SK-N-MC (cell line): ENCODE measurements at regions not wholly inside any gene's neighbourhood (a gene's known extent, or its start where the extent isn't known, plus 50 kb on each side); places are given as distances from the start of the nearest gene placed in this dataset.

ENCODE experiments used
- DNase-seq: peaks from one replicate; pipeline ENCODE4 v3.0.0-alpha.2; 2011; ENCODE audit warnings: low read depth, low spot score
- H3K27ac ChIP-seq: fragments of 200-600 bp; sonication (generic); 2 replicates; pipeline ENCODE4 v1.5.1; 2016; ENCODE audit warnings: mixed run types
- H3K36me3 ChIP-seq: fragments of 200-600 bp; sonication (generic); 2 replicates; pipeline ENCODE4 v1.6.1; 2017; ENCODE audit warnings: antibody characterized with exemption, low read length, mixed read lengths; ENCODE audit not compliant: insufficient read depth
- H3K4me3 ChIP-seq: fragments of 200-600 bp; sonication (generic); 2 replicates; pipeline ENCODE4 v1.5.1; 2016
- H3K9ac ChIP-seq: fragments of 200-600 bp; sonication (generic); 2 replicates; pipeline ENCODE4 v1.8.0; 2017; ENCODE audit warnings: mixed run types, mixed read lengths; ENCODE audit not compliant: insufficient read length
- H3K9me3 ChIP-seq: fragments of 200-600 bp; sonication (generic); 2 replicates; pipeline ENCODE4 v1.6.1; 2017; ENCODE audit warnings: low read depth, mild to moderate bottlenecking, antibody characterized with exemption, low read length, moderate library complexity, mixed read lengths
- EZH2 ChIP-seq: fragments of 200-600 bp; sonication (generic); IDR thresholded peaks from one replicate; pipeline ENCODE4 v1.6.1; 2017; ENCODE audit warnings: antibody characterized with exemption
- FOXP2 ChIP-seq: optimal IDR thresholded peaks from 2 replicates; pipeline ENCODE3; 2011; ENCODE audit warnings: mild to moderate bottlenecking, moderate library complexity; ENCODE audit not compliant: insufficient read depth; ENCODE audit errors: extremely low read length, control extremely low read depth
- POLR2AphosphoS5 ChIP-seq: IDR thresholded peaks from 2 replicates; pipeline ENCODE4 v1.6.1; 2012; ENCODE audit warnings: mild to moderate bottlenecking, low read depth, low read length, borderline replicate concordance

GRCh38 chr6:56904068-56904467 is 50.8 kb upstream of the BEND6 start:
- Histone ChIP-seq H3K9me3 (no peaks in the 10 kb centered on the region), H3K27ac (no peak overlapping the region), H3K9ac (no peak overlapping the region), H3K4me3 (no peak overlapping the region), H3K36me3 (peaks cover 5% of the 10 kb centered on the region; the same call in 1 of the 2 replicates)
- DNase-seq = no peak
- TF ChIP-seq FOXP2 = no peak
- TF ChIP-seq EZH2 = no peak
- TF ChIP-seq POLR2AphosphoS5 = no peak

GRCh38 chr6:56902641-56903464 is 52.1 kb upstream of the BEND6 start:
- TF ChIP-seq FOXP2 (no peak), POLR2AphosphoS5 (no peak), EZH2 (no peak)
- Histone ChIP-seq H3K9me3 (no peaks in the 10 kb centered on the region), H3K27ac (no peak overlapping the region), H3K4me3 (no peak overlapping the region), H3K36me3 (peaks cover 17% of the 10 kb centered on the region), H3K9ac (no peak overlapping the region)
- DNase-seq = peak; percentile 20

- TF ChIP-seq EZH2 (no peak), POLR2AphosphoS5 (no peak), FOXP2 (no peak)
- Histone ChIP-seq H3K9me3 (no peaks in the 10 kb centered on the region), H3K9ac (no peak overlapping the region), H3K4me3 (no peak overlapping the region), H3K27ac (no peak overlapping the region), H3K36me3 (peaks cover 18% of the 10 kb centered on the region)
- no peak for DNase-seq
These were observed 54.1 kb upstream of the BEND6 start for GRCh38 chr6:56900784-56901183.

GRCh38 chr6:56899753-56900152 is 55.2 kb upstream of the BEND6 start:
- Histone ChIP-seq H3K9me3 (no peaks in the 10 kb centered on the region), H3K36me3 (peaks cover 18% of the 10 kb centered on the region), H3K27ac (no peak overlapping the region), H3K4me3 (no peak overlapping the region), H3K9ac (no peak overlapping the region)
- DNase-seq = no peak
- TF ChIP-seq EZH2 = no peak
- no peak for TF ChIP-seq FOXP2
- TF ChIP-seq POLR2AphosphoS5 = no peak

GRCh38 chr6:56899311-56899710 is 55.6 kb upstream of the BEND6 start:
- no peak overlapping the region for H3K27ac ChIP-seq
- DNase-seq = no peak
- TF ChIP-seq EZH2 (no peak), FOXP2 (no peak)

GRCh38 chr6:56897789-56898529 is 56.9 kb upstream of the BEND6 start:
- Histone ChIP-seq H3K9me3 (no peaks in the 10 kb centered on the region), H3K36me3 (peaks cover 18% of the 10 kb centered on the region), H3K27ac (no peak overlapping the region), H3K9ac (no peak overlapping the region), H3K4me3 (no peak overlapping the region)
- no peak for DNase-seq
- TF ChIP-seq FOXP2 (no peak), EZH2 (no peak), POLR2AphosphoS5 (no peak)

More at GRCh38 chr6:56899311-56899710, 55.6 kb upstream of the BEND6 start:
- Histone ChIP-seq H3K36me3 (peaks cover 18% of the 10 kb centered on the region), H3K9ac (no peak overlapping the region), H3K9me3 (no peaks in the 10 kb centered on the region), H3K4me3 (no peak overlapping the region)

GRCh38 chr6:56891754-56892153 is 63.2 kb upstream of the BEND6 start:
- DNase-seq = no peak
- Histone ChIP-seq H3K9me3 (no peaks in the 10 kb centered on the region), H3K4me3 (no peak overlapping the region), H3K27ac (no peak overlapping the region), H3K36me3 (no peaks in the 10 kb centered on the region), H3K9ac (no peak overlapping the region)
- no peak for TF ChIP-seq POLR2AphosphoS5
- no peak for TF ChIP-seq EZH2
- TF ChIP-seq FOXP2 = no peak

- Histone ChIP-seq H3K9ac (no peak overlapping the region), H3K36me3 (no peaks in the 10 kb centered on the region), H3K27ac (no peak overlapping the region), H3K9me3 (no peaks in the 10 kb centered on the region), H3K4me3 (no peak overlapping the region)
- no peak for DNase-seq
- TF ChIP-seq POLR2AphosphoS5 (no peak), EZH2 (no peak), FOXP2 (no peak)
These were observed 64.1 kb upstream of the BEND6 start for GRCh38 chr6:56890683-56891429.
